IPS DF 19.7 (cell line): ENCODE measurements at regions not wholly inside any gene's neighbourhood (a gene's known extent, or its start where the extent isn't known, plus 50 kb on each side); places are given as distances from the start of the nearest gene placed in this dataset.

Source experiments
- DNase-seq: peaks from one replicate; pipeline ENCODE4 v3.0.0-alpha.2; 2013; ENCODE audit warnings: low read depth, low spot score

DNA sequence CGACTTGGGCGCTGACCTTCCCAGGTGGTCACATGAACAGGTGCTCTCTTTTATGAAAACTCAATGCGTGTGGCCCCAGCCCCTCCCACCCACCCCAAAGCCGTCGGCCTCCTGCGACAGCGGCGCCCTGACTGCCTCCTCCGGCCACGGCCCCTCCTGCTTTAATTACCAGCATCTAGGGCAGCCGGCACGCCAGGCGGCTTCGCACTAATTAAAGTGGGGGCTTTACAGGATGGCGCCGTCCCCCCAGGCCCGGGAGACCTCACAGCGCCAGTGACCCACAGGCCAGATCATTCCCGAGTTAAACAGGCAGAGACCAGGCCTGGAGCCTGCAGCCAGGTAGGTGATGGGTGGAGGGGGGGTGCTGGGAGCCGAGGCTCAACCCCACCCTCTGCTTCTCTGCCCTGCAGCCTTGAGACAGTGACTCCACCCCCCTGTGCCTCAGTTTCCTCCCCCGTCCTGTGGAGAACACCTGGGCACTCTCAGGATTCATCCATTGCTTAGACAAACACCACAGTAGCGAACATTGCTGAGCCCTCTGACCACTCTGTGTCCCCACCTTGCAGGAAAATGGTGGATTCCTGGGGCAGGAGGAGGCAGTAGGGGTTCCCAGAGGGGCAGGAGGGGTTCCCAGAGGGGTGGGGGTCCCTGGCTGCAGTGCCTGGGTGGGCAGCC lies 100.8 kb downstream of the MICALL2 start:
- DNase-seq, result no peak

DNA sequence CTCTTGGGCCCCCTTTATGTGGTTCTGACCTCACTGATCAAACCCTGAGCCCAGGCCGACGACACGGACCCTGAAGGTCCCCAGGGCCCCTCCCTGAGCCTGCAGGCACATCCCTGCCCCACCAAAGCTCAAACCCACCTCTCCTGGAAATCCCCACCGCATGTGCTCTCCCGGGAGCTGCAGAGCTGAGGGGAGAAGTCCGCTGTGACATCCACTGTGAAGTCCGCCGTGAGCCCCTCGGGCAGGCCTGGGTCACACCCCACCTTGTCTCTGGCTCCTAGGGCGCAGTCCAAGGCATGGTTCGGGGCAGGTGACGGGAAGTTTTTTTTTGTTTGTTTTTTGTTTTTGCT lies 100.2 kb downstream of the MICALL2 start:
- DNase-seq, result no peak

DNA sequence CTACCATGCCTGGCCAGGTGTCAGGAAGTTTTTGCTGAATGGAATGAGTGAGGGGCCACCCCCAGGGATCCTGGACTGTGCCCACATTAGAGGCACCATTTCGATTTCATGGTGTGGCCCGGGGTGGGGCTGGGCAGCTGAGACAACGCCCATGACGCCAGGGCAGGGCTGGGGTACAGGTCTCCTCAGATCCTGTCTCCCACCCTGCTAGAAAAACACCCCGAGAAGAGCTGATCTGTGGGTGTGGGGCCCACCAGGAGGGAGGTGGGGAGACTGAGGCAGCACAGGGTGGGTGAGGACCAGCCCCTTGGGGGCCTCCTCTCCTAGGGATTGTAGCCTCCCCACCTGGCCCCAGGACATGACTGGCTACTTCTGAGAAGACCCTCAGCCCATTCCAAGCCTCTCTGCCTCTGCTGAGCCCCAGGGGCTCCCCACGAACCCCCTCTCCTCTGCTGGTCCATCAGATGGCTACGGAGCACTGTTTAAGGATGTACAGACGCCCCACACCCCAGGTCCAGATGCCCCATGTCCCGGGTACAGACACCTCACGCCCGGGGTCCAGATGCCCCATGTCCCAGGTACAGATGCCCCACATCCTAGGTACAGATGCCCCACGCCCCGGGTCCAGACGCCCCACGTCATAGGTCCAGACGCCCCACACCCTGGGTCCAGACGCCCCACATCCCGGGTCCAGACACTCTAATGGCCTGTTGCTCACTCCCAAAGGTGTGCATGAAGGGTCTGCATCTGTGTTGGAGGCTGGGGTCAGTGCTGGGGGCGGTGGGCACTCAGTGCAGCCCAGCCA lies 99.4 kb downstream of the MICALL2 start:
- no peak for DNase-seq

DNA sequence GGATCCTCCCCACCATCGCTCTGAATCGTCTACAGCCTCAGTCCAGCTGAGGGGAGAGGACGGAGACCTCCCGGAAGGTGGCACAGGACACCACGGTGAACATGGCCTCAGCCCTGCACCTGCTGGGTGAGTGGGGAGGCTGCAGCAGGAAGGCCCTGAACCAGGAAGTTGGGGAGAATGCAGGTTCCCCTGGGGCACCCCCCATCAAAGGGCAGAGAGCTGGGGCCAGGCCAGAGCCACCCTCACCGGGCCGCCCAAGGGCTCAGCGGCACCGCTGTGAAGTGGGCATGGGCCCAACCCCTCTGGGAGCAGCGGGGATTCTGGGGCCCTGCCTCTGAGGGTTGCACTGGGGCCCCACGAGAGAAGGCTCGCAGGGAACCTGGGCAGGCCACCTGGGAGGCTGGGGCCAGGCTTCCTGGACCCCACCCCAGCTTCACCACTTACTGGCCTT lies 98.7 kb downstream of the MICALL2 start:
- DNase-seq, result no peak

DNA sequence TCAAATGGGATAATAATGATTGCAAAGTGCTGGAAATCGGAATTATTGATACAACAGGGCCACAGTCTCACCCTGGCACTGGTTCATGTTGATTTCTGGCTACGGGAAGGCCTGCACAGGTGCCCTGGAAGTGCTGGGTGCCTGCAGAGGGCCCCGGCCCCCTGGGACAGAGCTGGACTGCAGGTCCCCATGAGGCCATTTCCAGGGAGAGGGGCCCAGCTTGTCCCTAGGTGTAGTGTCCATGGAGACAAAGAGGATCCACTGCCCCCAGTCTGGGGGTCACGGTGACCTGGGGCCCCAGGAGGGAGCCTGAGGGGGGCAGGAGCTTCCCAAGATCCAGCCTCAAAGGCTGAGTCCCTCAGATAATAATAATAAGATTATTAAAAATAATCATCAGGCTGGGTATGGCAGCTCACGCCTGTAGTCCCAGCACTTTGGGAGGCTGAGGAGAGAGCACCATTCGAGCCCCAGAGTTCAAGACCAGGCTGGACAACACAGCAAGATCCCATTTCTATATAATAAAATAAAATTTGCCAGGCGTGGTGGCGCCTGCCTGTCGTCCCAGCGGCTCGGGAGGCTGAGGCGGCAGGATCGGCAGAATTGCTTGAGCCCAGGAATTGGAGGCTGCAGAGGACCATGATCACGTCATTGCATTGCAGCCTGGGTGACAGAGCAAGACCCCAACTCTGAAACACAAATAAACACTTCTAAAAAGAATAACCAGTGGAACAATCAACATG lies 98.1 kb downstream of the MICALL2 start:
- DNase-seq, result no peak

DNA sequence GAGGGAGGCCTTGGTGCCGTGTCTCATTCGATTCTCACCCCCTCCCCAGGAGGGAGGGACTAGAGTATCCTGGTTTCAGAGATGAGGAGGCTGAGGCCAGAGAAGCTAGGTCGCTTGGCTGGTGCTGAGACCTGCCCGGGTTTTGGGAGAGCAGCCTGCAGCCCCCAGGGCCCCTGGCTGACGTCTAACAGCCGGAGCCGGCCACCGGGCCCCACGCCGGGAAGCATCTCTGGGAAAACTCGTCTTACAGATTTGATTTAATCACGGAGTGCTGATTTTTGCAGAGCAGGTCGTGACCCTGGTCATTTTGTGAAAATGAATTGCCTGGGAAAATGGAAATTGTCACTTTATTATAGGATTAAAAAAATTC lies 97.5 kb downstream of the MICALL2 start:
- DNase-seq, result no peak

DNA sequence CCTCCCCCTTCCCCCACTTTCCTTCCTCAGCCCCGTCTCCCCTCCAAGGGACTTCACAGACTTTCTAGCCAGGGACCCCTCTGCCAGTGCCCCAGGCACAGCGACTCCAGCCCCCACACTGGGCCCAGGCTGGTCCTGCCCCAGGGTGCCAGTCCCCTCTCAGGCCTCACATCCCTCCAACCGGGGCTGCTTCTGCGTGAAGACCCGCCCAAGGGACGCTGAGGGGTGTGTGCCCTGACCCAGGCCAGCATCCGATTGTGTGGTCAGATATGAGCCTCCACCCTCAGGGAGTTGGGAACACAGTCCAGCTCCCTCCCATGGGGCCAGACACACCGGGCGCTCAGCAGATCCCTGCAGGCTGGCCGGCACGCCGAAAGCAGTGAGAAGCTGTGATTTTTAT lies 97.0 kb downstream of the MICALL2 start:
- DNase-seq, result no peak

DNA sequence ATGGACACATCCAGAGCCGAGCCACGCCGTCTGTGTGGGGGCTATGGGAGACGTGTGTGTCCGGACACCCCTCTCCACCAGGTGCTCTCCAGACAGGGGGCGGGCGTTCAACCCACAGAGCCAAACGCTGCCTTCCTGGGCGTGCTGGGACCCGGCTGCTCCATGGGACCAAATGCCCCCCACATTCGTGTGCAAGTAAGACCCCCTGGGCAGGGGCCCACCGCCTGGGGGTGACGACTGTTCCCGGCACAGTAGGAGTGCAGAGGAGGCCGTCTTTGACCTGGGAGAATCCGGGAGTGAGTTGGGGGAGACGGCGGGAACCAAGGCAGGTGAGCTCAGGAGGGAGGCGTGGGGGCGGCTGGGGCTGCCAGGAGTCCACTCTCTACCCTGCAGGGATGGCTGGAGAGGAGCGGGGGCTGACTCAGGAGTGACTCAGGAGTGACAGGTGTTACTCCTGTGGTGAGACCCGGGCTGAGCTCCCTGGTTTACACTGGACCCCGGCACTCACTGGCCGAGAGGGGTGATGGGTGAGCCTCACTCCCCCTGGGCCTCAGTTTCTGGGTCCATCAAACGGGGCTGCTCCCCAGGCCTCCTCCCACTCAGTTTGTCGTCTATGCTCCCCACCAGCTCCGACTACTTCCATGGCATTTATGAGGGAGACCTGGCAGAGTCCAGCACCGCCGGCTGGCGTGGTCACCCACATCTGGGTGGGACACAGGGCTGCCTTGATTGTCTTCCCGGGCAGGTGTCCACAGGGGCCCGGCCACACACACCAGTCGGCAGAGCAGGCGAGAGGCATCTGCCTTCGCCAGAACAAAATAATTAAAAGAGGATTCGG lies 95.0 kb downstream of the MICALL2 start:
- DNase-seq, result no peak

DNA sequence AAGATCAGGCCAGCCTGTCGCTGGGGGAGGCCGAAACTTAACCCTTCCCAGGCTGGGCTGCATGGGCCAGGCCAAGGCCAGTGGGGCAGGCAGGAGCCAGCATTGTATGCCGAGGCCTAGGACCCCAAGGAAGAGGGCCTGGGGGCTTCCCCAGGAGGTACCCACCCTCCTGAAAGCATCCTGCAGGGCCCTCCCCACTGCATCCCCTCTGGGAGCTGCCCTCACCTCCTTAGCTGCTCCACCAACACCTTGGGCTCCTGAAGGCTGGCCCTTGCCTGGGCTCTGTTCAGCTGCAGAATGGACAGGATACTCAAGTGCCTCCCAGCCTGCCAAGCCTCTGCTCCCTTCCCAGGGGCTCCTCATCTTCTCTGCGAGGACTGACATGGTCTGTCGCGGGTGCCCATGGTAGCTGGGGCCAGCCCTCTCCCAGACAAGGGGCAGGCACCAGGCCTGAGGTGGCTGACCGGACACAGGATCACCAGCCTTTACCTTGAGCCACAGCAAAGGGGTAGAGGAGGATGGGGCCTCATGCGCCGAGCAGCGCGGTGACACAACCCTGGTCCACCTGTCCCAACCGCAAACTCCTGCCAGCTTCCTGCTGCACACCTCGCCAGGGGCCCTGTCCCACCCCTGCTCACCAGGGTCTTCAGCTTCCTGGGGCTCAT lies 94.2 kb downstream of the MICALL2 start:
- DNase-seq, result no peak

DNA sequence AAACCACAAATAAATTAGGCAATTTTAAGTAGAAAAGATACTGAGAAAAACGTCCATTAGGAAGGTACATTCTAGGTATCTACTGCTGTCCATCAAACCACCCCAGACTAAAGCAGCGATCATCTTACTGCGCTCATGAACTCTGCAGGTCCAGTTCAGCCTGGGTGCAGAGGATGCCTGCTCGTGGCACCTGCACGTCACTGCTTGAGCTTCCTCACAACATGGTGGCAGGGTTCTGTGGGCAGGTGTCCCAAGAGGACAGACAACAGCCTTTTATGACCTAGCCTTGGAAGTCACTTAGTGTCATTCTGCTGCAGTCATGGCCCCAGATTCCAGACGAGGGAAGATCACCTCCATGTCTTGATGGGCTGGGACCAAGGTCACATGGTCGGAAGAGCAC lies 93.4 kb downstream of the MICALL2 start:
- no peak for DNase-seq

DNA sequence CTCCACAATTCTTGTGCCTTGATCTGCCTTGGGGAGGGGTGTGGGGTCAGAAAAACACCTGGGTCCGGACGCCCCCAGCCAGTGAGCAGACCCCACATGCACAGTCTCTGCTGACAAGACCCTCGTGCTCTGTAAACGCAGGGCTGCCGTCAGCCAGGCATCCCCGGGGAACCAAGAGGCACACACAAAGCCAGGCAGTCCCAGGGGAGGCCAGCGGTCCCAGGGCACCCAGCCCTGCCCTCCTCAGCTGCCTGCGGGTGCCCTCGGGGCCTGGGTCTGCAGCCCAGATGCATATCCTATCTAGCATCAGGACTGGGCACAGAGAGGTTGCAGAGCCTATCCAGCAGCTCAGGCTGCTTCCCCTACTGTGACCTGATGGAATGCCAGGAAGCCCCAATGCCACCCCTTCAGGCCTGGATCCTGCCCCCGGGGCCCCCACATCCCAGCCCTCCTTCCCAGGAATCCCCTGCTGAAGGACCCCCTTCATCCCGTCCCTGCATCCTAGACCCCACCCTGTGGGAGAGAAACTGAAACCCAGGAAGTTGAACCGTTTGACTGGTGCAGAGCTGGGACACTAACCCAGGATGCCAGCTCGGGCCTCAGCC lies 92.4 kb downstream of the MICALL2 start:
- no peak for DNase-seq

DNA sequence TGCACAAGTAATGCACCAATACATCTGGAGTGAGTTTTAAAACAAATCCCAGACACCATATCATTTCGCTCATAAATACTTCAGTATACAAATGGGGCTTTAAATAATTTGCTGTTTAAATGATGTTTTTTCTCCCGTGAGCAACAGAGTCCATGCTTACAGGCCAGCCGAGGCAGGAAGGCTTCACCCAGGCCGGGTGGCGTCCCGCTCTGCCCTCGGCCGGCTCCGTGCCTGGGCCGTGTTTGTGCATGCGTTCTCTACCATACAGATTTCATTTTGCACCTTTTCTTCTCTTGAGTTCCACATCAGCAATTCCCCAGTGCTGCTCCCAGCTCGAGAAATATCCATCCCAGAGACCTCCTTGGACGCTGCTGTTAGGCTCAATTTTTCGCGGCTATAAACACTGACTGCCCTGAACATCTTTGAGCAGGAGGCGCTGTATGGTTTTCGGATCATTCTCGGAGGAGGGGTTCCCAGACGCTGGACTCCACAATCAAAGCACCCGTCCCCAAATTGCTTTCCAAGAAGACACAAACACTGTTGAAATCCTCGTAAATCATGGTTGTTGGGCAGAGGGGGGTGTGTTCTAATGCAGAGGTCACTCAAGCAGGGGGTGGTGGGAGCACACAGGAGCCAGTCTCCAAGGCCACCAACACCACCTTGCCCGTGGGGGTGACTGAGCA lies 91.6 kb downstream of the MICALL2 start:
- no peak for DNase-seq

DNA sequence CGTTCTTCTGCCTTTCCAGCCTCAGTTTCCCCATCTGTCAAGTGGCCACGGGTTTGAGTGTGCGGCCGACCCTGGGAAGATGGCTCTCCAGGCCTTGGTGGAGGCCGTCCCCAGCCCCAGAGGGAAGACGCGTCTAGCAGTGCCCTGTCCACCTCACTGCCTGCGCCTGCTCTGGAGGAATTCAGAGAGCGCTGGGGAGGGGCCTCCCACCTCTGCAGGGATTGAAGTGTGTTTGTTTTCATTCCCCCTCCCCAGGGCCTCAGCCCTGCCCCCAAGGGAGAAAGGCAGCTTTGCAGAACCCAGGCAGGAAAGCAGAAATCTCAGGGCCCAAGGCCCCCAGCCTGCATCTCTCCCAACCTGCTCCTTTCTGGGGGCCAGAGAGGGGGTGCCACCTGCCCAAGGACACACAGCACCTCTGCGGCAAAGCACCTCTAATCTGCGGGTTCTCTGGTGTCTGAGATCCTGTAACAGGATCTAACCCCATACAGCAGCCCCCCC lies 91.0 kb downstream of the MICALL2 start:
- no peak for DNase-seq

DNA sequence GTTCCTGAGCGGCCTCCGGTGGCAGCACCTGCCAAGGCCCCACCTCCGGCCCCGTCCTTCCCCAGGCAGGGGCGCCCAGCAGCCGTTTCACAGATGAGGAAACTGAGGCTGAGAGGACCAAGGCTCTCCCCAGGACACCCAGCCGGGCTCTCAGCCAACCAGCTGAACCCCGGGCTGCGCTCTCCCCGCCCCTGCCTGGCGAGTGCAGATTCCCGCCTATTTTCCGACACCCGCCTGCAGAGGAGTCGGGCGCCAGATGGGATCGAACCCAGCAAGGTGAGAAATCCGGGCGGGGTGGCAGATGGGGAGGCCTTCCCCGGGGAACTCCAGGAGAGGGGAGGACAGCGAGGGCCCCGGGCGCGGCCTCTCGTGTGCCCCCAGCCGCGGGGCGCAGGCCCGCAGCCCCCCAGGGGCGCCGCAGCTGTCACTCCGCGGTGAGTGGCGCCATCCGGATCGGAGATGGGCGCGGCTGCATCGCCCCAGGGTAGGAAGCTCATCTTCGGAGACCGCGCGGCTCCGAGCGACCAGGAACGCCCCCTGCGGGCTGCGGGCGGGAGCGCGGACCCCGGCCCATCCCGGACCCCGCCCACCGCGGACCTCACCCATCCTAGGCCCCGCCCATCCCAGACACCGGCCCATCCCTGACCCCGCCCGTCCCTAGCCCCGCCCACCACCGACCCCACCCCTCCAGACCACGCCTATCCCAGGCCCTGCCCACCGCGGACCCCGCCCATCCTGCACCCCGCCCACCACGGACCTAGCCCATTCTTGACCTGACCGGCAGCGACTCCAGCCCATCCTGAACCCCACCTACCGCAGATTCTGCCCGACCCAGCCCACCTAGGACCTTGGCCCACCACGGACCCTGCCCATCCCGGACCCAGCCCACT lies 90.3 kb downstream of the MICALL2 start:
- DNase-seq, result peak; percentile 33

DNA sequence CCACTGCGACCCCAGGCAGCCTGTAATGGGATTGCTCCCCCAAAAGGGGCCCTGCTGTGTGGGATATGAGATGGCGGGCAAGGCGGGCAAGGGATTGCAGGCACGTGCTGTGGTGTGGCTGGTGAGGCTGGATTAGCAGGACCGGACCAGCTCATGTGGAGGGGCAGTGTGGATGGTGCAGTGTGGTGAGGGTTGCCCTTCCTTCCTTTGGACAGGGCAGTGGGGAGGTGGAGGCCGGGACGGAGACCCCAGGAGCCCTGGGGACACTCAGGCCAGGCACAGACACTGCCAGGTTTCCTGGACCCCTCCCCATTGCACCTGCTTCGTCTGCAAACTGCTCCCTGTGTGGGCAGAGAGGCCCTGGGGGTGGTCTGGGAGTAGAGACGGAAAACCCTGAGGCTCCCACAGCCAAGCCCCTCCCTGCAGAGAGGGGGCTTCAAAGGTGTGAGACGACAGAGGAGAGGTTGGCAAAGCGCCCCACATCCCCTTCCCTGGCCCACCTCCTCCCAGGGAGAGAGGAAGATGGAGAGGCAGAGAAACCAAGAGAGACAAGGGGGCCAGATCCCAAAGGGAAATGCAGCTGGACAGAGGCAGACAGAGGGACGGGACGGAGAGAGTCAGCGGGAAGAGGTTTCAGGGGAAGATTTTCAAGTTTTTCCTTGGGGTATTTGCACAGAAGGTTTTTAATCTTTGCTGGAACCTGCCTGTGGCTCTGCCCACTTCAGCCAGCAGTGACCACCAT lies 89.2 kb downstream of the MICALL2 start:
- no peak for DNase-seq

DNA sequence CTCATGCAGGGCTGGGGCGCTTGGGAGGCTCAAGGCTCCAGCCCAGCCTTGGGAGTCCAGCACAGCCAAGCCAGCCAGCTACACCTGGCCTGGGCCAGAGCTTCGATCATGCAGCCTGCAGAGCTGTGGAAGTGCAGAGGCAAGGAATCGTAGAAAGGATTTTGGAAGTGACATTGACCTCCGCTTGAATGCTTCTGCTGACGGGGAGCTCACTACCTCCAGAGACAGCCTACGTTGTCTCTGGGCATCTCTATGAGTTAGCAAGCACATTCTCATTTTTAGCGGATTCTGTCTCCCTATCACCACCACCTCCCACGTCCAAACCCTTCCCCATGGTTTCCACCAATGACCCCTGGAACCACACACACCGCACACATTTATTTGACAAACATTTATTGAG lies 88.5 kb downstream of the MICALL2 start:
- no peak for DNase-seq

DNA sequence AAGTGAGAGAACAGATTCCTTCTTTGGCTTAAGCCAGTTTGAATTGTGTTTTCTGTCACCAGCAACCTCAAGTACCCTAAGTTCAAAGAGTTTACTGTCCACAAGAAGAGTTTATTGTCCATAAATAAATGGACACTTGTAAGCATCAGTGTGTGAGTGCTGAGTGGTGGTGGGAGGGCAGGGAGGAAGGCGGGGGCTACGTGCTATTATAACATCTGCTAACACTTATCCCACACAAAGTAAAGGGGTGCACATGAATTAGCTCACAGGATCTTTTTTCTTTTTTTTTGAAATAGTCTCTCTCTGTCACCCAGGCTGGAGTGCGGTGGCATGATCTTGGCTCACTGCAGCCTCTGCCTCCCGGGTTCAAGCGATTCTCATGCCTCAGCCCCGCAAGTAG lies 87.2 kb downstream of the MICALL2 start:
- DNase-seq, result no peak

DNA sequence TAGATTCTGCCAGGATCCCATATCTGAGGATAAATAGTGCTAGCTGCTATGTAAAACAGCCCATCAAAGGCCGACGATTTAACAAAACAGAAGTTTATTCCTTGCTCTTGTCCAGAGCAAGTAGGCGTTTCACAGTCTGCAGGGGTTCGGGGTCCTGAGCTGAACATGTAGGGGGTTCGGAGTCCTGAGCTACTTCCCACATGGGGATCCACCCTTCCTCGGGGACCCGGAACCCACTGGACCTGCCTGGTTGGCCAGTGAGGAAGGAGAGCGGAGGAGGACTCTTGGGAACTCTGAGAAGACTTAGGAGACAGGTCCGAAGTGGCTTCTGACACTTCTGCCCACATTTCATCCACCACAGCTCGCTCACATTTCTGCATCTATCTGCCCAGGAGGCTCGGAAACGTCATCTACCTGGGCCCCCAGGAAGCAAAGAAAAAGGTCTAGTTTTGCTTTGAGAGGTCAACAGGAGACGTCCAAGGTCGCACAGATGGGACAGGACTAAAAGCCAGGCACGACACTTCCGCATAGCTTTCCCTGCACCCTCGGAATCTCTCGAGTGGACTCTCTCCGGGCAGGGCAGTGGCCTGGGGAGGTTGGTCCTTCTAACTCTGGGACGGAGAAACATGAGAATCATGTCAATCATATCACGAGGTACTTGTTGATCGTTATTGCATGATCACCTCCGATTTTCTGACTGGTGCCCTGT lies 86.4 kb downstream of the MICALL2 start:
- no peak for DNase-seq
